Endodermal cell (in vitro differentiated cells): ENCODE measurements at regions not wholly inside any gene's neighbourhood (a gene's known extent, or its start where the extent isn't known, plus 50 kb on each side); places are given as distances from the start of the nearest gene placed in this dataset.

Source experiments
- DNase-seq: peaks from one replicate; pipeline ENCODE4 v3.0.0-alpha.2; 2017
- H3K27ac ChIP-seq: 2 replicates; pipeline ENCODE4 v1.5.1; 2013; ENCODE audit warnings: mild to moderate bottlenecking, low read depth, low read length, moderate library complexity
- H3K27me3 ChIP-seq: 2 replicates; pipeline ENCODE4 v1.6.1; 2013; ENCODE audit warnings: mild to moderate bottlenecking, low read length, moderate library complexity; ENCODE audit not compliant: insufficient read depth, control insufficient read depth, poor library complexity, severe bottlenecking
- H3K36me3 ChIP-seq: 2 replicates; pipeline ENCODE4 v1.7.0; 2013; ENCODE audit warnings: mild to moderate bottlenecking, low read length, moderate library complexity; ENCODE audit not compliant: control insufficient read depth, insufficient read depth
- H3K4me1 ChIP-seq: one replicate; pipeline ENCODE4 v1.7.0; 2013; ENCODE audit warnings: low read length; ENCODE audit not compliant: control insufficient read depth, insufficient read depth
- H3K4me3 ChIP-seq: 2 replicates; pipeline ENCODE4 v1.5.1; 2013; ENCODE audit warnings: mild to moderate bottlenecking, low read length, moderate library complexity
- H3K9ac ChIP-seq: 2 replicates; pipeline ENCODE4 v1.6.1; 2013; ENCODE audit warnings: mild to moderate bottlenecking, low read length, moderate library complexity; ENCODE audit not compliant: poor library complexity, severe bottlenecking; ENCODE audit errors: extremely low read depth
- H3K9me3 ChIP-seq: 2 replicates; pipeline ENCODE4 v1.6.1; 2013; ENCODE audit warnings: mild to moderate bottlenecking, low read length, moderate library complexity; ENCODE audit not compliant: control insufficient read depth
- H3K27ac Mint-ChIP-seq: 2 replicates; pipeline ENCODE4 v1.8.0; 2020; ENCODE audit warnings: mixed read lengths
- H3K27me3 Mint-ChIP-seq: 2 replicates; pipeline ENCODE4 v1.8.0; 2021; ENCODE audit warnings: mild to moderate bottlenecking, mixed read lengths; ENCODE audit not compliant: insufficient read depth
- H3K36me3 Mint-ChIP-seq: 2 replicates; pipeline ENCODE4 v1.8.0; 2020; ENCODE audit warnings: low read depth, mixed read lengths
- H3K4me1 Mint-ChIP-seq: 2 replicates; pipeline ENCODE4 v1.8.0; 2020; ENCODE audit warnings: mixed read lengths
- H3K4me3 Mint-ChIP-seq: 2 replicates; pipeline ENCODE4 v1.8.0; 2020; ENCODE audit warnings: mild to moderate bottlenecking, moderate library complexity, mixed read lengths
- H3K9me3 Mint-ChIP-seq: 2 replicates; pipeline ENCODE4 v1.8.0; 2020; ENCODE audit warnings: mild to moderate bottlenecking, mixed read lengths
- CTCF ChIP-seq: fragments of 200-600 bp; sonication (generic); conservative IDR thresholded peaks from 2 replicates; pipeline ENCODE4 v1.5.0; 2021; ENCODE audit warnings: antibody characterized with exemption, mild to moderate bottlenecking
- WGBS, 2 experiments: methylation state at CpG; one replicate each; pipeline versions ENCODE4 v1.1.5 to v1.1.7; 2013; ENCODE audit warnings: missing lambda C conversion rate in 2 of 2, mixed read lengths in 1 of 2; ENCODE audit not compliant: insufficient coverage in 1 of 2, insufficient read length in 1 of 2; 5-methylcytosine and 5-hydroxymethylcytosine counted together

- Mint-ChIP-seq H3K27me3 (no peaks in the 10 kb centered on the region), H3K9me3 (no peaks in the 10 kb centered on the region), H3K4me3 (no peak overlapping the region), H3K4me1 (no peaks in the 10 kb centered on the region), H3K27ac (no peak overlapping the region), H3K36me3 (no peaks in the 10 kb centered on the region)
- no peak for TF ChIP-seq CTCF
- Histone ChIP-seq H3K36me3 (no peaks in the 10 kb centered on the region), H3K27ac (no peak overlapping the region), H3K4me1 (no peaks in the 10 kb centered on the region), H3K9ac (no peak overlapping the region), H3K4me3 (no peak overlapping the region), H3K27me3 (no peaks in the 10 kb centered on the region), H3K9me3 (no peaks in the 10 kb centered on the region)
- 93 to 95% methylated on average over 4 to 6 of the region's 6 CpGs for WGBS, 2 experiments
- no peak for DNase-seq
These were observed 156.4 kb upstream of the MMADHC start for GRCh38 chr2:149743842-149744448.

- no peak overlapping the region for H3K4me3 Mint-ChIP-seq
- 87% methylated on average over 1 of the region's 1 CpG; no CpG with 5 or more reads in 1 of the 2 experiments for WGBS, 2 experiments
- no peak for DNase-seq
- no peaks in the 10 kb centered on the region for H3K9me3 Mint-ChIP-seq
- Histone ChIP-seq H3K36me3 (no peaks in the 10 kb centered on the region), H3K9me3 (no peaks in the 10 kb centered on the region), H3K4me1 (no peaks in the 10 kb centered on the region), H3K9ac (no peak overlapping the region), H3K27me3 (no peaks in the 10 kb centered on the region), H3K4me3 (no peak overlapping the region), H3K27ac (no peak overlapping the region)
- no peak overlapping the region for H3K27ac Mint-ChIP-seq
- H3K4me1 Mint-ChIP-seq, result no peaks in the 10 kb centered on the region
- no peaks in the 10 kb centered on the region for H3K27me3 Mint-ChIP-seq
- TF ChIP-seq CTCF, result no peak
- H3K36me3 Mint-ChIP-seq, result no peaks in the 10 kb centered on the region
These were observed 154.1 kb upstream of the MMADHC start for GRCh38 chr2:149741646-149742045.

- Histone ChIP-seq H3K27ac (no peak overlapping the region), H3K9ac (no peak overlapping the region), H3K4me1 (no peaks in the 10 kb centered on the region), H3K27me3 (no peaks in the 10 kb centered on the region), H3K4me3 (no peak overlapping the region), H3K36me3 (no peaks in the 10 kb centered on the region), H3K9me3 (peaks cover 6% of the 10 kb centered on the region)
- DNase-seq, result no peak
- H3K27me3 Mint-ChIP-seq, result no peaks in the 10 kb centered on the region
- 85 to 100% methylated on average over 1 of the region's 1 CpG for WGBS, 2 experiments
- no peak overlapping the region for H3K27ac Mint-ChIP-seq
- H3K4me3 Mint-ChIP-seq, result no peak overlapping the region
- no peaks in the 10 kb centered on the region for H3K36me3 Mint-ChIP-seq
- no peaks in the 10 kb centered on the region for H3K4me1 Mint-ChIP-seq
- H3K9me3 Mint-ChIP-seq, result peaks cover 3% of the 10 kb centered on the region
- TF ChIP-seq CTCF, result no peak
These were observed 152.9 kb upstream of the MMADHC start for GRCh38 chr2:149740490-149740889.
